Liver (tissue), 8 donors: ENCODE measurements at regions not wholly inside any gene's neighbourhood (a gene's known extent, or its start where the extent isn't known, plus 50 kb on each side); places are given as distances from the start of the nearest gene placed in this dataset.

ENCODE experiments used
- DNase-seq: peaks from one replicate; pipeline ENCODE4 v3.0.0-alpha.2; 2017; ENCODE audit warnings: low spot score
- H3K27ac ChIP-seq, 2 donors: one replicate each; pipeline ENCODE4 v1.7.0; 2013; ENCODE audit warnings: inconsistent platforms in 2 of 2, low read length in 2 of 2, control low read depth in 1 of 2, low read depth in 1 of 2, mild to moderate bottlenecking in 1 of 2
- H3K27me3 ChIP-seq, 4 donors: one replicate each; pipeline versions ENCODE4 v1.6.1 to v1.7.0; 2013; ENCODE audit warnings: low read length in 3 of 4, inconsistent platforms in 1 of 4, mild to moderate bottlenecking in 1 of 4, moderate library complexity in 1 of 4; ENCODE audit not compliant: control insufficient read depth in 4 of 4, insufficient read depth in 4 of 4
- H3K36me3 ChIP-seq, 4 donors: one replicate each; pipeline versions ENCODE4 v1.6.1 to v1.7.0; 2013; ENCODE audit warnings: low read length in 3 of 4, mild to moderate bottlenecking in 3 of 4, low read depth in 1 of 4, moderate library complexity in 1 of 4; ENCODE audit not compliant: control insufficient read depth in 4 of 4, insufficient read depth in 3 of 4
- H3K4me1 ChIP-seq, 4 donors: one replicate each; pipeline versions ENCODE4 v1.6.1 to v1.7.0; 2013; ENCODE audit warnings: low read length in 3 of 4, mild to moderate bottlenecking in 3 of 4, moderate library complexity in 1 of 4; ENCODE audit not compliant: control insufficient read depth in 4 of 4, insufficient read depth in 4 of 4
- H3K4me3 ChIP-seq, 3 donors: one replicate each; pipeline versions ENCODE4 v1.6.1 to v1.7.0; 2013; ENCODE audit warnings: low read length in 3 of 3, control low read depth in 1 of 3, low read depth in 1 of 3, mild to moderate bottlenecking in 1 of 3
- H3K9ac ChIP-seq, 2 donors: one replicate each; pipeline ENCODE4 v1.7.0; 2013; ENCODE audit warnings: low read length in 2 of 2, mild to moderate bottlenecking in 2 of 2, moderate library complexity in 2 of 2, control low read depth in 1 of 2, low read depth in 1 of 2
- H3K9me3 ChIP-seq, 4 donors: one replicate each; pipeline versions ENCODE4 v1.6.1 to v1.7.0; 2013; ENCODE audit warnings: low read length in 3 of 4; ENCODE audit not compliant: control insufficient read depth in 4 of 4
- ATF3 ChIP-seq: IDR thresholded peaks from 2 replicates; pipeline ENCODE4 v1.6.1; 2016; ENCODE audit warnings: antibody characterized with exemption
- CTCF ChIP-seq: fragments of 150-350 bp; IDR thresholded peaks from 2 replicates; pipeline ENCODE4 v1.5.1; 2017; ENCODE audit warnings: improper control_type of control experiment, low read depth, low read length; ENCODE audit not compliant: missing input control
- EGR1 ChIP-seq, 2 donors: IDR thresholded peaks; 2 replicates each; pipeline ENCODE4 v1.6.1; 2016 to 2018; ENCODE audit warnings: antibody characterized with exemption in 2 of 2, low read depth in 2 of 2
- FOXA1 ChIP-seq: IDR thresholded peaks from 2 replicates; pipeline ENCODE4 v1.6.1; 2016; ENCODE audit warnings: antibody characterized with exemption
- FOXA2 ChIP-seq: IDR thresholded peaks from 2 replicates; pipeline ENCODE4 v1.6.1; 2016; ENCODE audit warnings: antibody characterized with exemption
- GABPA ChIP-seq, 2 donors: IDR thresholded peaks in 1 of 2; conservative IDR thresholded peaks in 1 of 2; 2 replicates each; pipeline ENCODE4 v1.6.1; 2016; ENCODE audit warnings: antibody characterized with exemption in 2 of 2, mild to moderate bottlenecking in 1 of 2, moderate library complexity in 1 of 2
- HNF4A ChIP-seq, 2 donors: conservative IDR thresholded peaks; 2 replicates each; pipeline ENCODE4 v1.6.1; 2016; ENCODE audit warnings: antibody characterized with exemption in 2 of 2, mild to moderate bottlenecking in 2 of 2
- HNF4G ChIP-seq: IDR thresholded peaks from 2 replicates; pipeline ENCODE4 v1.6.1; 2016; ENCODE audit warnings: antibody characterized with exemption
- JUND ChIP-seq, 2 donors: IDR thresholded peaks; 2 replicates each; pipeline ENCODE4 v1.6.1; 2016; ENCODE audit warnings: antibody characterized with exemption in 2 of 2
- MAX ChIP-seq: IDR thresholded peaks from 2 replicates; pipeline ENCODE4 v1.6.1; 2016; ENCODE audit warnings: antibody characterized with exemption
- NR2F2 ChIP-seq: IDR thresholded peaks from 2 replicates; pipeline ENCODE4 v1.6.1; 2016; ENCODE audit warnings: antibody characterized with exemption
- RAD21 ChIP-seq, 2 donors: IDR thresholded peaks; 2 replicates each; pipeline ENCODE4 v1.6.1; 2016; ENCODE audit warnings: antibody characterized with exemption in 2 of 2, mild to moderate bottlenecking in 2 of 2
- REST ChIP-seq: IDR thresholded peaks from 2 replicates; pipeline ENCODE4 v1.6.1; 2016; ENCODE audit warnings: antibody characterized with exemption, mild to moderate bottlenecking
- RXRA ChIP-seq, 2 donors: IDR thresholded peaks; 2 replicates each; pipeline ENCODE4 v1.6.1; 2017 to 2018; ENCODE audit warnings: antibody characterized with exemption in 2 of 2, mild to moderate bottlenecking in 1 of 2
- SP1 ChIP-seq: IDR thresholded peaks from 2 replicates; pipeline ENCODE4 v1.6.1; 2018; ENCODE audit warnings: antibody characterized with exemption, mild to moderate bottlenecking
- TAF1 ChIP-seq: conservative IDR thresholded peaks from 2 replicates; pipeline ENCODE4 v1.6.1; 2016; ENCODE audit warnings: antibody characterized with exemption, mild to moderate bottlenecking
- YY1 ChIP-seq: IDR thresholded peaks from 2 replicates; pipeline ENCODE4 v1.6.1; 2016; ENCODE audit warnings: antibody characterized with exemption, mild to moderate bottlenecking
- ZBTB33 ChIP-seq: IDR thresholded peaks from 2 replicates; pipeline ENCODE4 v1.6.1; 2016; ENCODE audit warnings: antibody characterized with exemption
- WGBS: extraction: QIAGEN DNeasy Blood & Tissue Kit; methylation state at CpG from one replicate; pipeline ENCODE4 v1.1.7; 2013; 5-methylcytosine and 5-hydroxymethylcytosine counted together
- donor health status: healthy.
- donor health status: healthy.
- donor health status: healthy.
- donor health status: healthy.
- donor health status: healthy.

GRCh38 chr16:86335266-86336172 is 174.8 kb upstream of the FOXF1 start:
- no peak for TF ChIP-seq FOXA2
- no peak for TF ChIP-seq JUND (IDR thresholded peaks at IDR 0.05)
- TF ChIP-seq REST: no peak
- no peak for TF ChIP-seq HNF4G
- no peak for TF ChIP-seq HNF4A (conservative IDR thresholded peaks at IDR 0.05)
- no peak for TF ChIP-seq MAX
- TF ChIP-seq GABPA (IDR thresholded peaks at IDR 0.05 in 1 of 2, conservative IDR thresholded peaks at IDR 0.05 in 1 of 2): no peak
- TF ChIP-seq EGR1 (IDR thresholded peaks at IDR 0.05; ENCODE audit: low read depth in 2 of 2): no peak
- TF ChIP-seq FOXA1: no peak
- TF ChIP-seq TAF1: no peak
- TF ChIP-seq ZBTB33: no peak
- TF ChIP-seq SP1: no peak
- TF ChIP-seq RXRA (IDR thresholded peaks at IDR 0.05): no peak
- no peak for TF ChIP-seq ATF3
- TF ChIP-seq RAD21 (IDR thresholded peaks at IDR 0.05): no peak
- TF ChIP-seq YY1: no peak
- no peak for TF ChIP-seq NR2F2
- TF ChIP-seq CTCF: no peak
- no peaks in the 10 kb centered on the region for H3K4me1 ChIP-seq
- peaks cover 0 to 2% (median under 1%) of the 10 kb centered on the region in 4 donors for H3K27me3 ChIP-seq
- no peak overlapping the region for H3K9ac ChIP-seq
- no peaks in the 10 kb centered on the region for H3K36me3 ChIP-seq
- no peak overlapping the region for H3K27ac ChIP-seq
- DNase-seq: no peak
- WGBS: 73% methylated on average over 24 of the region's 24 CpGs
- no peaks in the 10 kb centered on the region for H3K9me3 ChIP-seq
- no peak overlapping the region for H3K4me3 ChIP-seq
